IPS-15b (cell line): ENCODE measurements at regions not wholly inside any gene's neighbourhood (a gene's known extent, or its start where the extent isn't known, plus 50 kb on each side); places are given as distances from the start of the nearest gene placed in this dataset.

ENCODE experiments used
- H3K27me3 ChIP-seq: one replicate; pipeline ENCODE4 v1.6.1; 2013; ENCODE audit warnings: low read length; ENCODE audit not compliant: control insufficient read depth, insufficient read depth
- H3K36me3 ChIP-seq: one replicate; pipeline ENCODE4 v1.6.1; 2013; ENCODE audit warnings: low read length; ENCODE audit not compliant: control insufficient read depth, insufficient read depth
- H3K4me1 ChIP-seq: one replicate; pipeline ENCODE4 v1.6.1; 2013; ENCODE audit warnings: mild to moderate bottlenecking, low read length; ENCODE audit not compliant: control insufficient read depth, insufficient read depth
- H3K4me3 ChIP-seq: one replicate; pipeline ENCODE4 v1.5.1; 2013; ENCODE audit warnings: low read depth, low read length
- H3K9ac ChIP-seq: one replicate; pipeline ENCODE4 v1.6.1; 2013; ENCODE audit warnings: low read depth, mild to moderate bottlenecking, low read length
- H3K9me3 ChIP-seq: one replicate; pipeline ENCODE4 v1.6.1; 2013; ENCODE audit warnings: mild to moderate bottlenecking, low read length; ENCODE audit not compliant: control insufficient read depth, insufficient read depth

DNA sequence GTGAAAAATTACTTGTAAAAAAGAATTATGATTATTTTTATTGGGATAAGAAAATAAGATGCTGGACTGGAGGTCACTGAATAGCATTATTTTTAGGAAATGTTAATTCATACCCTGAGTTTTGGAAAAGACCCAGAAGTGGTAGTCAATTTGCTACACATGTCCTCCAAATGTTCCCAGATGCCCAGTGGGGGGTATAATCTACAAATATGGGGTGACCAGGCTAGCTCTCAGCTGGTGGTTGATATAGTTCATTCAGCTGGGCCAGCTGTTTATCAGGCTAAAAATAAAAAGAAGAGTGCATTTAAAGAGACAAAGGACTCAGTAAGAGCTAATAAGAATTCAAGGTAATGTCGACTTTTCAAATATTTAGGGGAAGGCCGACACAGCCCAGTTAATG is 402.0 kb upstream of the GOLIM4 start:
- H3K36me3 ChIP-seq = no peaks in the 10 kb centered on the region
- H3K9ac ChIP-seq = no peak overlapping the region
- H3K9me3 ChIP-seq = no peaks in the 10 kb centered on the region
- H3K4me1 ChIP-seq = no peaks in the 10 kb centered on the region
- H3K27me3 ChIP-seq = no peaks in the 10 kb centered on the region
- no peak overlapping the region for H3K4me3 ChIP-seq

DNA sequence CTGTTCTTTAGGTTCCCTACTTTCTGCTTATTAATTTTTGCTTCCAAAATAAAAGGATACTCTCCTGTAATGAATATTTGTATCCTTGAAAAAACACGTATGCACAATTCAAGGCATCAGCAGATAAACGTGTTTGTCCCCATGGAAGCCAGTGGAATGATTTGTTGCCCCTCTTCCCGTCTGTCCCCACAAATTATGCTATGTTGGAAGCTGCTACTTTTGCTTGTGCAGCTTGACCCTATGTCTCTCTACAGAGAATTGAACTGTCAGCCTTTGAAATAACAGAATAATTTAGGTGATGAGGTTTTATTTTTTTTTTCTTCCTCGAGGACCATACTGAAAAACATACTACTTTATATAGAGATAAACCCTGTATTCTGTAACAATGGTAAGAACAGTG is 401.5 kb upstream of the GOLIM4 start:
- H3K9ac ChIP-seq = no peak overlapping the region
- no peak overlapping the region for H3K4me3 ChIP-seq
- no peaks in the 10 kb centered on the region for H3K36me3 ChIP-seq
- no peaks in the 10 kb centered on the region for H3K27me3 ChIP-seq
- H3K4me1 ChIP-seq = no peaks in the 10 kb centered on the region
- no peaks in the 10 kb centered on the region for H3K9me3 ChIP-seq

DNA sequence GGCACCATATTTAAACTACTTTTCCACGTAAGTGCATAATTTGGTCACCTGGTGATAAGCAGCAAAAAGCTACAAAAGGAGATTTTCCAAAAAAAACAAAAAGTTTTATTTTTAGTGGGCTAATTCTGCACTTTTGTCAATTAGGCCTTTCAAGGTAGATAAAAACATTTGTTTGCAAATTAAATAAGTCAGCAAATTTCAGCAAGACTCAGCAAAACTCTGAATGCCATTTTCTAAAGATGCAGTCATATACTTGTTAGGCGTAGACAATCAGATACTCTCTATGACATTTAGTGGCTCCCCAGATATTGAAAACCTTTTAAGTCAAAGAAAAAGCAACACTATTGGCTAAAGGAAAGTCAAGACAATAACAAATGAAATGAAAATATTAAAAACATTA is 400.2 kb upstream of the GOLIM4 start:
- Histone ChIP-seq H3K27me3 (no peaks in the 10 kb centered on the region), H3K9ac (no peak overlapping the region), H3K36me3 (no peaks in the 10 kb centered on the region)

DNA sequence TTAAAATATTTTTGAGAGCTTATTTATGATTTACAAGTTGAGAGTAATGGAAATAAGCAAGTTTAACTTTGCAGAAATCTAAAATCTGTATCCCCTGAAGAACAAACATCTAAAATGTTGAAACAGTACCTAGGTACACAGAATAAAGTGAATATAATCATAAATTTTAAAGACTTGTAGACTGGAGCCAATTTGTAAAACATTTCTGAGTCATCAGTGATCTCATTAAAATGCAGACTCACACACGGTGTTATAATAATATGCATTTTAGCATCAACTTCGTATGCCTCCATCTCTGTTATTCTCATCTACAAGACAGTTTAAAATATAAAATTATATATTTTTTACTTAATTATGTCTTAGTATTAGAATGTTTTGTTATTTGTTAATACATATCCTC is 399.5 kb upstream of the GOLIM4 start:
- no peaks in the 10 kb centered on the region for H3K4me1 ChIP-seq
- no peaks in the 10 kb centered on the region for H3K27me3 ChIP-seq
- H3K9me3 ChIP-seq = no peaks in the 10 kb centered on the region
- H3K9ac ChIP-seq = no peak overlapping the region
- no peaks in the 10 kb centered on the region for H3K36me3 ChIP-seq
- H3K4me3 ChIP-seq = no peak overlapping the region

More for the DNA sequence above, 400.2 kb upstream of the GOLIM4 start:
- Histone ChIP-seq H3K4me3 (no peak overlapping the region), H3K9me3 (no peaks in the 10 kb centered on the region), H3K4me1 (no peaks in the 10 kb centered on the region)

DNA sequence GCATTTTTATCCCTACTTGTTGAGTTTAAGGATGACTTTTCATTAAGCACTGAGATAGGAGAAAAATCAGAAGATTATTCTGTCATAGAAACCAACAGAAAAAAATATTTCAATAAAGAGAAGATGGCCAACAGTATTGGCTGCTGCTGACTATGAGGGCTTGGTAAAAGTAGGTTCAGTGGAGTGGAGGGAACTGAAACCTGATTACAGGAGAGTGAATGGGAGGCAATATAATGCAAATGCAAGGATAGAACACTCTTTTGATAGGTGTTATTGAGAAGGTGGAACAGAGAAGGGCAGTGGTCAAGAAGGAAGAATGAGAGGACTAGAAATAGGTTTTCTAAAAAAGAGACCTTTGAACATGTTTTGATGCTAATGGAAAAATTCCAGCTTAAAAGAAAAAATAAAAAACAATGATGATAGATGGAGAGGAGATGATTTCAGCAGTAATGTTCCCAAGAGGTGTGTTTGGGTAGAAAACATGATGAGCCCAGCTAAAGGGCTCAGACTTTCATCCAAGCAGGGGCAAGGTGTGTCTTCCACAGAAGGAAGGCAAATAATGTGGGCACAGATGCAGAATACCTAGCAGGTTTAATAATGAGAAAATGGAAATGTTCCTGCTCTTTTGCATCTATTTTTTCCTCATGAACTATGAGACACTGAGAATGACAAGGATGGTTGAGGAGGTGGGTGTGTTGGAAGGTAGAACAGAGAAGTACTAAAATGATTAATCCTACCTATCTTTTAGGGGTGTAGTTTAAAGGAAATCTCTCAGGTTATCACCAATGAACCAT is 397.9 kb upstream of the GOLIM4 start:
- no peaks in the 10 kb centered on the region for H3K27me3 ChIP-seq
- H3K9me3 ChIP-seq = no peaks in the 10 kb centered on the region
- H3K4me3 ChIP-seq = no peak overlapping the region
- H3K9ac ChIP-seq = no peak overlapping the region
- H3K36me3 ChIP-seq = no peaks in the 10 kb centered on the region
- H3K4me1 ChIP-seq = no peaks in the 10 kb centered on the region

DNA sequence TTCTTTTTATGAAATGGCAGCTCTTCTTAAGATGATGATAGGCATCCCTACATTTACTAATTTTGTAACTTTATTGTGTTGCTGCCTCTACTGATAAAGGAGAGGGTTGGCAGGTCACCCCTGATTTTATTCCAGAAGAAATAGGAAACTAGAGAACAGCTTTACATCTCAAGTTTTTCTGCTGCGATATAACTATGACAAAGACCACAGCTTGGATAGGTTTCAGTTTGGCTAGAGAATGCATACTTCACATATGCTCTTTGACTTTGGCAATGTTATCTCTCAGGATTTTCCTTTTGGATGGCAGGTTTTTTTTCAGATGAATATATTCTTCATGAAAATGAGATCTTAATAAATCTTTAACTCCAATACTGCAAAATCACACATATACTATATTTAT is 395.3 kb upstream of the GOLIM4 start:
- Histone ChIP-seq H3K27me3 (no peaks in the 10 kb centered on the region), H3K36me3 (no peaks in the 10 kb centered on the region), H3K9ac (no peak overlapping the region), H3K9me3 (no peaks in the 10 kb centered on the region), H3K4me1 (no peaks in the 10 kb centered on the region), H3K4me3 (no peak overlapping the region)

DNA sequence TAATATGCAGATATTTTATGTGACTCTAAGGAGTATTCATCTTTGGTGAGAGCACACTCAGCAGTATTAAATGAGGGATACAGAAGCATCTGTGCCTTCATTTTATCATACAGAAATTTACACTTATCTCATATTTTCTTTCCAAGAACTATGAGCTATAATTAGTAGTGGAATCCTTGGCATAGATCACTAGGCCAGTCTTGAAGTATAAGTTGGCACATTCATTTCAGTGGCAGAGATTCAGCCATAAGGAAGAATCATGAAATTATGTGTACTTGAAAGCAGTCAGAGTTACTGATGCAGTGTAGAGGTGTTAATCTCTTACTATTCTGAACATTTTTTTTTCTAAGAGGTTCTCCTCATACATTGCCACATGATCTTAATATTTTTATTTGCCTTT is 393.6 kb upstream of the GOLIM4 start:
- Histone ChIP-seq H3K36me3 (no peaks in the 10 kb centered on the region), H3K4me1 (no peaks in the 10 kb centered on the region), H3K9me3 (no peaks in the 10 kb centered on the region), H3K4me3 (no peak overlapping the region), H3K27me3 (no peaks in the 10 kb centered on the region), H3K9ac (no peak overlapping the region)

DNA sequence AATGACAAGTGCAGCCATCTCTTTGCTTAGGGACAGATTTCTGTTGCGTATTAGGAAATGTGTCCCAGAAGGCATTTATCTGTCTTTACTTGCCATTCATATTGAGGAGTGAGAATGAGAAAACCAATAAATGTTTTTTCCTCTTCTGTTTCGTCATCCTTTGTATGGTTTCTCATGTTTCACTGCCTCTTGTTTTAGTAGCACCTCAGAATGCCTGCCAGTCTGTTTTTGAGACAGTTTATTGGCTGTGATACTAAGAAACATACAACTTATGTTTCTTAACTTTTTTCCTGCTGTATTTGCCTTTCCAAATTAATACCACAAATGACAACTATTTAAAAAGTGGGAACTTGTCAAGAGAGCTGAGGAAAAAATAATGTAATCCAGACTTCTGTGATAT is 390.2 kb upstream of the GOLIM4 start:
- Histone ChIP-seq H3K27me3 (no peaks in the 10 kb centered on the region), H3K4me3 (no peak overlapping the region), H3K4me1 (no peaks in the 10 kb centered on the region), H3K36me3 (no peaks in the 10 kb centered on the region), H3K9ac (no peak overlapping the region), H3K9me3 (no peaks in the 10 kb centered on the region)

DNA sequence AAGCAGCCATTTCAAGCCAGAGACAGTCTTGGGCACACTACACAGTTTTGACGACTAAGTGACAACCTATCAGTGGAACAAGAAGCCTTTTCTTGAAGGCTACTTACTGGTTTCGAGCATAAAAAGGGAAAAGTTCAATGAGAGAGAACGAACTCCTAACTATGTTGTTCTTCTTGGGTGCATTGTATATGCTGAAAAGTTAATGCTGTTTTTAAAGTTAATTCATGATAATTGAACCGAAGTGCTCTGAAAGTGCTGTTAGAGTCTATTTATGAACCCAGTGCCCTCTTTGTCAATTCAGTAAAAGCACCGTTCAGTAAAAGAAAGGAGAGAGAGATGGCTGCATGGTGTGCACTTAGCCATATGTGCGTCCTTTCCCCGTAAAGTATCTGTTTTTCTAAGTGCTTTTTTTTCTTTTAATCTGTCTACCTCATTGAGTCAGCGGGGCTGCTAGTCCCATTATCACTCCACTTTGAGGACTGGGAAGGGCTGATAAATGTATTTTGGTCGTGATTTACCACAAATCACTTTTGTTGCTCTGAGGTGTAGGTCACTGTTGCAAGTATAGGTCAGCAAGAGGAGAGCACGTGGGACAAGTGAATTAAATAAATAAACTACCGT is 380.7 kb upstream of the GOLIM4 start:
- H3K9me3 ChIP-seq = no peaks in the 10 kb centered on the region
- no peak overlapping the region for H3K9ac ChIP-seq
- H3K4me1 ChIP-seq = peaks cover 4% of the 10 kb centered on the region
- H3K4me3 ChIP-seq = no peak overlapping the region
- H3K27me3 ChIP-seq = no peaks in the 10 kb centered on the region
- no peaks in the 10 kb centered on the region for H3K36me3 ChIP-seq

DNA sequence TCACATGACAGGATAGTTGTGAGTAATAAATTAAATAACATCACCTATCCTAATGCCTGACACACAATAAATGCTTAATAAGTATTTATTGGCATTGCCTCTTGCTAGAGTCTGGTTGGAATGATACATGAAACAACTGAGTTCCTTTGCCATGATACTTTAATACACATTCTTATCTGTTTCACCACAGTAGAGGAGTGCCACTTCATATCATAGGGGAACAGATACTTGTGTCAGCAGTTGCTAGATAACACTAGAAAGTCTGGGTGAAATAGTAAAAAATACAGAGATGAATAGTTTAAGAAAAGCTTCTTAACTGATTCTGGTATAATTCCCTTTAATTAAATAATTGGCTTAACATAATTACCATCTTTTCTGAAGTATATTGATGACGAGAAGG is 380.0 kb upstream of the GOLIM4 start:
- Histone ChIP-seq H3K9ac (no peak overlapping the region), H3K9me3 (no peaks in the 10 kb centered on the region), H3K27me3 (no peaks in the 10 kb centered on the region), H3K4me1 (peaks cover 4% of the 10 kb centered on the region), H3K36me3 (no peaks in the 10 kb centered on the region), H3K4me3 (no peak overlapping the region)

DNA sequence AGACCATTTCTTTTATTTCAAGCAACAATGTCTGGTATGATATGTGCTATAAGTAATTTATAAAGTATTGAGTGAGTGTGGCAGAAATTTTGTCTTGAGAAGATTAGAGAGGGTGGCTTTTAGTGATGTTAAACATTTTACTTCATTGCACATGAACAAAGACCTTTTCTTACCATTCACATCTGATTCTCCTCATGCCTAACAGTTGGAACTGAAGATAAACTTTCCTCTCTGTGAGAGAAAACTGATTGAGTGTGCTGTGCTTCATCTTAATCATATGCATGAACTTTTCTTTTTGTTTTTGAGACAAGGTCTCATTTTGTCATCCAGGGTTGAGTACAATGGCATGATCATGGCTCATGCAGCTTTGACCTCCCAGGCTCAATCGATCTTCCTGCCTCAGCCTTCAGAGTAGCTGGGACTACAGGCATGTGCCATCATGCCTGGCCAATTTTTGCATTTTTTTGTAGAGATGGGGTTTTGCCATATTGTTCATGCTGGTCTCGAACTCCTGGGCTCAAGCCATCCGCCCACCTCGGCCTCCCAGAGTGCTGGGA is 377.7 kb upstream of the GOLIM4 start:
- H3K4me1 ChIP-seq = peaks cover 4% of the 10 kb centered on the region
- H3K36me3 ChIP-seq = no peaks in the 10 kb centered on the region
- H3K4me3 ChIP-seq = no peak overlapping the region
- H3K9me3 ChIP-seq = no peaks in the 10 kb centered on the region
- H3K27me3 ChIP-seq = no peaks in the 10 kb centered on the region
- no peak overlapping the region for H3K9ac ChIP-seq

DNA sequence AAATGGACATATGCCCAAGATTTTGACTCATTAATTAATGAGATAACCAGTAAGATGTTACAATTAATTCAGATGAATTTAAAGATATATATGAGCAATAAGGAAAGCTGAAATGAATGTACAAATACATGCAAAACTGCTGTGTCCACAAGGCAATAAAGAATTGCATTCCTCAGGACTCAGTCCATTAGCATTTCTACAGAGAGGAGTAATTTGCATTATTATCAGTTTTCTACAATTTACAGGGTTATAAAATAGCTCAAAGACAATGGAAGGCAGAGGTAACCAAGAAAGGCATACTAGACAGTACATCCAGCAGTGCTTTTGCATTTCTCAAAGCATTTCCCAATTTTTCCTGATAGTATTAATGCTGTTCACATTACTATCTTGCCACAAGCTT is 377.1 kb upstream of the GOLIM4 start:
- Histone ChIP-seq H3K9me3 (no peaks in the 10 kb centered on the region), H3K4me1 (peaks cover 4% of the 10 kb centered on the region), H3K36me3 (no peaks in the 10 kb centered on the region), H3K9ac (no peak overlapping the region), H3K4me3 (no peak overlapping the region), H3K27me3 (no peaks in the 10 kb centered on the region)
